ENCODE measurements at regions not wholly inside any gene's neighbourhood (a gene's known extent, or its start where the extent isn't known, plus 50 kb on each side); places are given as distances from the start of the nearest gene placed in this dataset.
"Not testable (repeated sequence)": the region's sequence is repeated elsewhere in the genome, so short reads cannot be mapped to it uniquely, and the experiment has no call there.

DNA sequence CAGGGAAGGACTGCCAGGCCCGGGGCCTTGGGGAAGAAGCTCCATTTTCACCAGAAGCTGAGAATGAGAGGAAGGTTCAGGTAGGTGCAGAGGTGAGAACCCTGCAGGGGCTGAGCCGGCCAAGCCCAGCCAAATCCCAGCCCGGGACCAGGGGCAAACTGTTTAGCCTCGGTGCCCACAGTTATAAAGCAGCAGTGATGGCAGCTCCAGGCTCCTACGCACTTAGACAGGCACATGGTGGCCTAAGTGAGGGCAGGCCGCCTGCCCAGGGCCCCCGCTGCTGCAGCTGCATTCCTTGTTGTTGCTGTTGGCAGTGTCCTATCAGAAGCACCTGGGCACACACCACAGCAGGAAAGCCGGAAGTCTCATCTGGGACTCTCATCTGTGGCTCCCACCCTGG is 159.9 kb upstream of the FOXD4L5 start:
- H3K9ac ChIP-seq: no peak overlapping the region
- H3K79me2 ChIP-seq (ENCODE audit: insufficient read depth): no peaks in the 10 kb centered on the region
- H3F3A ChIP-seq (replicated peaks; ENCODE audit: insufficient read depth): no peaks in the 10 kb centered on the region
- no peaks in the 10 kb centered on the region; a peak in 1 of 4 replicates for H3K4me1 ChIP-seq (ENCODE audit: control insufficient read depth in 1 of 2, insufficient read depth in 2 of 2, low read depth in 1 of 2, low read length in 1 of 2)
- H3K4me3 ChIP-seq (ENCODE audit: low read depth in 2 of 2, low read length in 1 of 2): no peak overlapping the region
- H3K9me3 ChIP-seq: no peaks in the 10 kb centered on the region
- no peak overlapping the region for H2AFZ ChIP-seq (ENCODE audit: low read depth)
- no peak for DNase-seq
- H3K36me3 ChIP-seq (replicated peaks in 1 of 2; ENCODE audit: control insufficient read depth in 1 of 2, insufficient read depth in 2 of 2, low read length in 1 of 2): no peaks in the 10 kb centered on the region
- no peak overlapping the region for H3K27ac ChIP-seq (ENCODE audit: low read depth in 2 of 2, low read length in 1 of 2)
- no peaks in the 10 kb centered on the region for H4K20me1 ChIP-seq (ENCODE audit: insufficient read depth)
- 7% methylated on average over 3 of the region's 8 CpGs for whole genome bisulfite sequencing (ENCODE audit: low lambda C conversion rate)
- ChIA-PET CTCF (no interaction called here), POLR2A (no interaction called here)
- H3K4me2 ChIP-seq: no peak overlapping the region
- H3K27me3 ChIP-seq (ENCODE audit: insufficient read depth): no peaks in the 10 kb centered on the region; the same call in 1 of the 2 replicates
- H3K9me2 ChIP-seq: no peaks in the 10 kb centered on the region
- TF ChIP-seq, protein P1, sequence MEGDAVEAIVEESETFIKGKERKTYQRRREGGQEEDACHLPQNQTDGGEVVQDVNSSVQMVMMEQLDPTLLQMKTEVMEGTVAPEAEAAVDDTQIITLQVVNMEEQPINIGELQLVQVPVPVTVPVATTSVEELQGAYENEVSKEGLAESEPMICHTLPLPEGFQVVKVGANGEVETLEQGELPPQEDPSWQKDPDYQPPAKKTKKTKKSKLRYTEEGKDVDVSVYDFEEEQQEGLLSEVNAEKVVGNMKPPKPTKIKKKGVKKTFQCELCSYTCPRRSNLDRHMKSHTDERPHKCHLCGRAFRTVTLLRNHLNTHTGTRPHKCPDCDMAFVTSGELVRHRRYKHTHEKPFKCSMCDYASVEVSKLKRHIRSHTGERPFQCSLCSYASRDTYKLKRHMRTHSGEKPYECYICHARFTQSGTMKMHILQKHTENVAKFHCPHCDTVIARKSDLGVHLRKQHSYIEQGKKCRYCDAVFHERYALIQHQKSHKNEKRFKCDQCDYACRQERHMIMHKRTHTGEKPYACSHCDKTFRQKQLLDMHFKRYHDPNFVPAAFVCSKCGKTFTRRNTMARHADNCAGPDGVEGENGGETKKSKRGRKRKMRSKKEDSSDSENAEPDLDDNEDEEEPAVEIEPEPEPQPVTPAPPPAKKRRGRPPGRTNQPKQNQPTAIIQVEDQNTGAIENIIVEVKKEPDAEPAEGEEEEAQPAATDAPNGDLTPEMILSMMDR (IDR thresholded peaks at IDR 0.05): no peak

DNA sequence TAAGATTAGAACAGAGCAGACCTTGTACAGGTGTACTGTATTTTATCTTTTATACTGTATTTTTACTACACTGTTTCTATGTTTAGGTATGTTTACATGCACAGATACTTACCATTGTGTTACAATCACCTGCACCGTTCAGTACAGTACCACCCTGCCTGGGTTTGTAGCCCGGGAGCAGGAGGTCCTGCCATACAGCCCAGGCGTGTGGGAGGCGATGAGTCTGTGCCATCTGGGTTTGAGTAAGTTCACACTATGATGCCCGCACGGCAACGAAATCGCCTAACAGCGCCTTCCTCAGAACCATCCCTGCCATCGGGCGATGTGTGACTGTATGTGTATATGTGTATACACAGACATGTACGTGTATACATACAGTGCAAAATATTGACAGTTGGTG is 157.1 kb upstream of the FOXD4L5 start:
- H3K9me3 ChIP-seq; H3K9me2 ChIP-seq; H3K27ac ChIP-seq (ENCODE audit: low read depth in 2 of 2, low read length in 1 of 2); H3K4me3 ChIP-seq (ENCODE audit: low read depth in 2 of 2, low read length in 1 of 2); CTCF ChIA-PET; H3K9ac ChIP-seq; H3F3A ChIP-seq (replicated peaks; ENCODE audit: insufficient read depth); H2AFZ ChIP-seq (ENCODE audit: low read depth); H3K27me3 ChIP-seq (ENCODE audit: insufficient read depth); H3K4me1 ChIP-seq (ENCODE audit: control insufficient read depth in 1 of 2, insufficient read depth in 2 of 2, low read depth in 1 of 2, low read length in 1 of 2); H3K4me2 ChIP-seq; H4K20me1 ChIP-seq (ENCODE audit: insufficient read depth); POLR2A ChIA-PET; DNase-seq; H3K79me2 ChIP-seq (ENCODE audit: insufficient read depth); H3K36me3 ChIP-seq (replicated peaks in 1 of 2; ENCODE audit: control insufficient read depth in 1 of 2, insufficient read depth in 2 of 2, low read length in 1 of 2): not testable (repeated sequence)
- 24% methylated on average over 12 of the region's 12 CpGs for WGBS (ENCODE audit: low lambda C conversion rate)

DNA sequence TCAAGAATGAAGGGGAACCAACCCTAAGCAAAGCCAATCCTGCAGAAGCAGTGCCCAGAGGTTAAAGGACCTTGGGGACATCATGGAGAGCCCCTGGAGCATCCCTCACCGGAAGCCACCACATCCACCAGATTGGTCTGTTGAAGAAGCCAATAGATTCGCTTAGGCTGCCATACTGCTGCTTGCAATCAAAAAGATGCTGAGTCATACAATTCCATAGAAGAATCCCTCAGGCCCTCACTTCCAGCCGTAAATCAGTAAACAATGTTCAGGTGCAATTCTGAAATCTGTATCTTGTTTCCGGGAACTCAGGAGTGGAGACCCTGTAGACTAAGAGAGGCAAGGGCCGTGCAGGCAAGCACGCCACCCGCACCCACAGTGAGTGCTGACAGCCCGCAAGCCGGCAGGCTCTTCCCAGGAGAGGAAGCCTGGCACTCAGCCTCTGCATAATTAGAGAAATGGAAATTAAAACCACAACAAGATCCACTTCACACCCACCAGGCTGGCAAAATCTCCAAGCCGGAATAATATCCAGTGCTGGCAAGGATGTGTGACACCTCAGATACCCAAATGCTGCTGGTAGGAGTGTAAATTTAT is 156.4 kb upstream of the FOXD4L5 start:
- H2AFZ ChIP-seq (ENCODE audit: low read depth); POLR2A ChIA-PET; H3F3A ChIP-seq (replicated peaks; ENCODE audit: insufficient read depth); H4K20me1 ChIP-seq (ENCODE audit: insufficient read depth); H3K4me3 ChIP-seq (ENCODE audit: low read depth in 2 of 2, low read length in 1 of 2); DNase-seq; H3K79me2 ChIP-seq (ENCODE audit: insufficient read depth); H3K36me3 ChIP-seq (replicated peaks in 1 of 2; ENCODE audit: control insufficient read depth in 1 of 2, insufficient read depth in 2 of 2, low read length in 1 of 2); H3K9me3 ChIP-seq; H3K9ac ChIP-seq; H3K27me3 ChIP-seq (ENCODE audit: insufficient read depth); H3K27ac ChIP-seq (ENCODE audit: low read depth in 2 of 2, low read length in 1 of 2); H3K4me2 ChIP-seq; H3K4me1 ChIP-seq (ENCODE audit: control insufficient read depth in 1 of 2, insufficient read depth in 2 of 2, low read depth in 1 of 2, low read length in 1 of 2); H3K9me2 ChIP-seq; CTCF ChIA-PET: not testable (repeated sequence)
- 38% methylated on average over 9 of the region's 10 CpGs for WGBS (ENCODE audit: low lambda C conversion rate)

DNA sequence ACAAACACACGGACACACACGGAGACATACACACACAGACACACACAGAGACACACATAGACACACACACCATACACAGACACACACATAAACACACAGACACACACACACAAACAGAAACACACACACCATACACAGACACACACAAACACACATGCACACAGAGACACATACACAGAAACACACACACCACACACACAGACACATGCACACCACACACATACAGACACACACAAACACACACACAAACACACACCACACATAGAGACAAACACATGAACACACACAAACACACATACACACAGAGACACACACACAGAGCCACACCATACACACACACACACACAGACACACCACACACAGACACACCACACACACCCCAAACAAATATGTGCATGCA is 152.7 kb upstream of the FOXD4L5 start:
- no peaks in the 10 kb centered on the region for H3K36me3 ChIP-seq (replicated peaks in 1 of 2; ENCODE audit: control insufficient read depth in 1 of 2, insufficient read depth in 2 of 2, low read length in 1 of 2)
- H3K9me2 ChIP-seq: no peaks in the 10 kb centered on the region
- no peak overlapping the region for H3K4me2 ChIP-seq
- POLR2A ChIA-PET: no interaction called here
- H2AFZ ChIP-seq (ENCODE audit: low read depth): no peak overlapping the region
- no peaks in the 10 kb centered on the region for H3K9me3 ChIP-seq
- no peaks in the 10 kb centered on the region for H3K79me2 ChIP-seq (ENCODE audit: insufficient read depth)
- no peaks in the 10 kb centered on the region; a peak in 1 of 4 replicates for H3K4me1 ChIP-seq (ENCODE audit: control insufficient read depth in 1 of 2, insufficient read depth in 2 of 2, low read depth in 1 of 2, low read length in 1 of 2)
- CTCF ChIA-PET: no interaction called here
- peaks cover 2% of the 10 kb centered on the region for H3F3A ChIP-seq (replicated peaks; ENCODE audit: insufficient read depth)
- H3K27me3 ChIP-seq (ENCODE audit: insufficient read depth): no peaks in the 10 kb centered on the region; the same call in 1 of the 2 replicates
- no peak for DNase-seq
- 15% methylated on average over 2 of the region's 2 CpGs for WGBS (ENCODE audit: low lambda C conversion rate)
- no peak overlapping the region for H3K9ac ChIP-seq
- H3K27ac ChIP-seq (ENCODE audit: low read depth in 2 of 2, low read length in 1 of 2): no peak overlapping the region
- no peak overlapping the region for H3K4me3 ChIP-seq (ENCODE audit: low read depth in 2 of 2, low read length in 1 of 2)
- H4K20me1 ChIP-seq (ENCODE audit: insufficient read depth): no peaks in the 10 kb centered on the region
- TF ChIP-seq EP300 (IDR thresholded peaks at IDR 0.05; ENCODE audit: borderline replicate concordance in 1 of 2, low read depth in 1 of 2, low read length in 1 of 2): no peak
- no peak for TF ChIP-seq MXI1 (IDR thresholded peaks at IDR 0.05; ENCODE audit: low read depth, low read length)
- TF ChIP-seq, protein P2, sequence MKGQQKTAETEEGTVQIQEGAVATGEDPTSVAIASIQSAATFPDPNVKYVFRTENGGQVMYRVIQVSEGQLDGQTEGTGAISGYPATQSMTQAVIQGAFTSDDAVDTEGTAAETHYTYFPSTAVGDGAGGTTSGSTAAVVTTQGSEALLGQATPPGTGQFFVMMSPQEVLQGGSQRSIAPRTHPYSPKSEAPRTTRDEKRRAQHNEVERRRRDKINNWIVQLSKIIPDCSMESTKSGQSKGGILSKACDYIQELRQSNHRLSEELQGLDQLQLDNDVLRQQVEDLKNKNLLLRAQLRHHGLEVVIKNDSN (IDR thresholded peaks at IDR 0.05; ENCODE audit: borderline replicate concordance, low read depth): no peak
- TF ChIP-seq FOXJ3 (CRISPR knock-in tag; IDR thresholded peaks at IDR 0.05): no peak
- TF ChIP-seq TEAD4 (IDR thresholded peaks at IDR 0.05; ENCODE audit: borderline replicate concordance, insufficient read depth): no peak
- TF ChIP-seq ELF1 (IDR thresholded peaks at IDR 0.05): no peak
- TF ChIP-seq YY1 (IDR thresholded peaks at IDR 0.05; ENCODE audit: low read depth): no peak
- TF ChIP-seq EZH2phosphoT487 (IDR thresholded peaks at IDR 0.05; ENCODE audit: borderline replicate concordance, low read depth): no peak
- TF ChIP-seq, protein P3, sequence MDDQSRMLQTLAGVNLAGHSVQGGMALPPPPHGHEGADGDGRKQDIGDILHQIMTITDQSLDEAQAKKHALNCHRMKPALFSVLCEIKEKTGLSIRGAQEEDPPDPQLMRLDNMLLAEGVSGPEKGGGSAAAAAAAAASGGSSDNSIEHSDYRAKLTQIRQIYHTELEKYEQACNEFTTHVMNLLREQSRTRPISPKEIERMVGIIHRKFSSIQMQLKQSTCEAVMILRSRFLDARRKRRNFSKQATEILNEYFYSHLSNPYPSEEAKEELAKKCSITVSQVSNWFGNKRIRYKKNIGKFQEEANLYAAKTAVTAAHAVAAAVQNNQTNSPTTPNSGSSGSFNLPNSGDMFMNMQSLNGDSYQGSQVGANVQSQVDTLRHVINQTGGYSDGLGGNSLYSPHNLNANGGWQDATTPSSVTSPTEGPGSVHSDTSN (IDR thresholded peaks at IDR 0.05): no peak
- no peak for TF ChIP-seq TCF12 (IDR thresholded peaks at IDR 0.05)

All from SK-N-SH (cell line).